Mesothelial cell of epicardium (in vitro differentiated cells): ENCODE measurements at regions not wholly inside any gene's neighbourhood (a gene's known extent, or its start where the extent isn't known, plus 50 kb on each side); places are given as distances from the start of the nearest gene placed in this dataset.

Experiments
- DNase-seq, 2 experiments: peaks; one replicate each; pipeline ENCODE4 v3.0.0; 2021; ENCODE audit warnings: low spot score in 2 of 2; ENCODE audit not compliant: unreplicated experiment in 2 of 2
- H3K27ac Mint-ChIP-seq: 2 replicates; pipeline ENCODE4 v1.8.0; 2021; ENCODE audit warnings: mixed read lengths
- H3K27me3 Mint-ChIP-seq: 2 replicates; pipeline ENCODE4 v1.8.0; 2021; ENCODE audit warnings: low read depth, mixed read lengths
- H3K36me3 Mint-ChIP-seq: 2 replicates; pipeline ENCODE4 v1.8.0; 2021; ENCODE audit warnings: mixed read lengths
- H3K4me1 Mint-ChIP-seq: 2 replicates; pipeline ENCODE4 v1.8.0; 2021; ENCODE audit warnings: mixed read lengths
- H3K4me3 Mint-ChIP-seq: 2 replicates; pipeline ENCODE4 v1.8.0; 2021; ENCODE audit warnings: mild to moderate bottlenecking, moderate library complexity, mixed read lengths
- H3K9me3 Mint-ChIP-seq: 2 replicates; pipeline ENCODE4 v1.8.0; 2021; ENCODE audit warnings: mixed read lengths
- TF ChIP-seq, protein P1 (sequence below): fragments of 200-600 bp; sonication (generic); IDR thresholded peaks from one replicate; pipeline ENCODE4 v1.5.0; 2021; ENCODE audit warnings: antibody characterized with exemption; ENCODE audit not compliant: unreplicated experiment

GRCh38 chr14:101428409-101428808 lies 132.9 kb upstream of the DIO3 start:
- TF ChIP-seq, protein P1, sequence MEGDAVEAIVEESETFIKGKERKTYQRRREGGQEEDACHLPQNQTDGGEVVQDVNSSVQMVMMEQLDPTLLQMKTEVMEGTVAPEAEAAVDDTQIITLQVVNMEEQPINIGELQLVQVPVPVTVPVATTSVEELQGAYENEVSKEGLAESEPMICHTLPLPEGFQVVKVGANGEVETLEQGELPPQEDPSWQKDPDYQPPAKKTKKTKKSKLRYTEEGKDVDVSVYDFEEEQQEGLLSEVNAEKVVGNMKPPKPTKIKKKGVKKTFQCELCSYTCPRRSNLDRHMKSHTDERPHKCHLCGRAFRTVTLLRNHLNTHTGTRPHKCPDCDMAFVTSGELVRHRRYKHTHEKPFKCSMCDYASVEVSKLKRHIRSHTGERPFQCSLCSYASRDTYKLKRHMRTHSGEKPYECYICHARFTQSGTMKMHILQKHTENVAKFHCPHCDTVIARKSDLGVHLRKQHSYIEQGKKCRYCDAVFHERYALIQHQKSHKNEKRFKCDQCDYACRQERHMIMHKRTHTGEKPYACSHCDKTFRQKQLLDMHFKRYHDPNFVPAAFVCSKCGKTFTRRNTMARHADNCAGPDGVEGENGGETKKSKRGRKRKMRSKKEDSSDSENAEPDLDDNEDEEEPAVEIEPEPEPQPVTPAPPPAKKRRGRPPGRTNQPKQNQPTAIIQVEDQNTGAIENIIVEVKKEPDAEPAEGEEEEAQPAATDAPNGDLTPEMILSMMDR: no peak
- no peak for DNase-seq
- Mint-ChIP-seq H3K36me3 (peaks cover 2% of the 10 kb centered on the region), H3K27me3 (no peaks in the 10 kb centered on the region), H3K27ac (no peak overlapping the region), H3K4me1 (no peaks in the 10 kb centered on the region), H3K9me3 (peaks cover 34% of the 10 kb centered on the region), H3K4me3 (no peak overlapping the region)

- no peak overlapping the region for H3K4me3 Mint-ChIP-seq
- TF ChIP-seq, protein P1: no peak
- no peak for DNase-seq
- H3K27me3 Mint-ChIP-seq: no peaks in the 10 kb centered on the region
- peaks cover 9% of the 10 kb centered on the region for H3K9me3 Mint-ChIP-seq
- peaks cover 10% of the 10 kb centered on the region for H3K4me1 Mint-ChIP-seq
- H3K36me3 Mint-ChIP-seq: no peaks in the 10 kb centered on the region
- no peak overlapping the region for H3K27ac Mint-ChIP-seq
Observed at GRCh38 chr14:101435546-101435945, 125.7 kb upstream of the DIO3 start.

- no peak overlapping the region for H3K4me3 Mint-ChIP-seq
- H3K4me1 Mint-ChIP-seq: peaks cover 13% of the 10 kb centered on the region
- H3K9me3 Mint-ChIP-seq: no peaks in the 10 kb centered on the region
- no peak overlapping the region for H3K27ac Mint-ChIP-seq
- DNase-seq: no peak
- H3K27me3 Mint-ChIP-seq: no peaks in the 10 kb centered on the region
- TF ChIP-seq, protein P1: no peak
- H3K36me3 Mint-ChIP-seq: no peaks in the 10 kb centered on the region
Observed at GRCh38 chr14:101439023-101439422, 122.3 kb upstream of the DIO3 start.

GRCh38 chr14:101440496-101440895 lies 120.8 kb upstream of the DIO3 start:
- Mint-ChIP-seq H3K36me3 (no peaks in the 10 kb centered on the region), H3K9me3 (no peaks in the 10 kb centered on the region), H3K27ac (no peak overlapping the region), H3K4me1 (peaks cover 13% of the 10 kb centered on the region), H3K27me3 (no peaks in the 10 kb centered on the region), H3K4me3 (no peak overlapping the region)
- TF ChIP-seq, protein P1: no peak
- no peak for DNase-seq

DNA sequence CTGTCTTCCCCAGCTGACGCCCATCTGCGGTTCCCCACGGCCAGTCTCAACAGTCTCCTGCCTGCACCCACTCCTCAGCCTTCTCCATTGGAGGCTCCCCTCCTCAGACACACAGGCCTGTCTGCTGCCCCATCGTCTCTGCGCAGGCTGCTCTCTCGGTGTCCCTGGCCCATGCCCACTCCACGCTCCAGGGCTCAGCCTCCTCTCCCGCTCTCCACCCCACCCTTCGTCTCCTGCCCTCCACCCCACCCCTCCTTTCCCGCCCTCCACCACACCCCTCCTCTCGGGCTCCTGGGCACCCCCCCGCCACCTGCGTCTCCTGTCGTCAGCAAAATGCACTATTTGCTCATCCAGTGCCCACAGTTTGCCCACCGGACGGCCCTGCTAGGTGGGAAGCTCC lies 119.6 kb upstream of the DIO3 start:
- no peaks in the 10 kb centered on the region for H3K27me3 Mint-ChIP-seq
- peaks cover 13% of the 10 kb centered on the region for H3K4me1 Mint-ChIP-seq
- no peak for DNase-seq
- H3K4me3 Mint-ChIP-seq: no peak overlapping the region
- no peaks in the 10 kb centered on the region for H3K36me3 Mint-ChIP-seq
- H3K9me3 Mint-ChIP-seq: no peaks in the 10 kb centered on the region
- no peak overlapping the region for H3K27ac Mint-ChIP-seq
- TF ChIP-seq, protein P1: no peak

DNA sequence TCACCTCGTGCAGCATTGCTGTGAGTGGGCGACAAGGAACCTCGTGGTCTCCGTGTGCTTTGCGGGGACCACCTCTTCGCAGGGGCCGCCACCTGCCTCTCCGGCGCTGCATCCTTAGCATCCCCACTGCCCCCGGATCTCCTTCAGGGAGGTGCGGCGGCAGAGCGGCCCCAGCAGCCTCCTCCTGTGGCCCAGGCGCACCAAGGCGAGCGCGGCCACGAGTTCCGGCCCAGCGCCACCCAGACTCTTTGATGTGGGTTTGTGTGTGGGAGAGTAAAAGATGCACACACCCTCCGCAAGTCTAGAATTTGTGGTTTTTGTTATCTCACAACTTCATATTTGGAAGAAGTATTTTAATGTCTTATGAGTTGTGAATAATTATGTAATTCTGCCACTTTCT lies 118.8 kb upstream of the DIO3 start:
- Mint-ChIP-seq H3K4me3 (no peak overlapping the region), H3K36me3 (no peaks in the 10 kb centered on the region), H3K27ac (no peak overlapping the region), H3K9me3 (no peaks in the 10 kb centered on the region), H3K4me1 (peaks cover 13% of the 10 kb centered on the region), H3K27me3 (no peaks in the 10 kb centered on the region)
- TF ChIP-seq, protein P1: no peak
- no peak for DNase-seq
